HG03460 (cell line): ENCODE measurements at regions not wholly inside any gene's neighbourhood (a gene's known extent, or its start where the extent isn't known, plus 50 kb on each side); places are given as distances from the start of the nearest gene placed in this dataset.

Experiments
- ATAC-seq: cut with Tn5 transposase; IDR thresholded peaks from one replicate; pipeline ENCODE4 v1.9.1; 2021; ENCODE audit not compliant: unreplicated experiment

GRCh38 chr1:181423301-181423918, 59.9 kb upstream of the CACNA1E start:
- ATAC-seq, result no peak

DNA sequence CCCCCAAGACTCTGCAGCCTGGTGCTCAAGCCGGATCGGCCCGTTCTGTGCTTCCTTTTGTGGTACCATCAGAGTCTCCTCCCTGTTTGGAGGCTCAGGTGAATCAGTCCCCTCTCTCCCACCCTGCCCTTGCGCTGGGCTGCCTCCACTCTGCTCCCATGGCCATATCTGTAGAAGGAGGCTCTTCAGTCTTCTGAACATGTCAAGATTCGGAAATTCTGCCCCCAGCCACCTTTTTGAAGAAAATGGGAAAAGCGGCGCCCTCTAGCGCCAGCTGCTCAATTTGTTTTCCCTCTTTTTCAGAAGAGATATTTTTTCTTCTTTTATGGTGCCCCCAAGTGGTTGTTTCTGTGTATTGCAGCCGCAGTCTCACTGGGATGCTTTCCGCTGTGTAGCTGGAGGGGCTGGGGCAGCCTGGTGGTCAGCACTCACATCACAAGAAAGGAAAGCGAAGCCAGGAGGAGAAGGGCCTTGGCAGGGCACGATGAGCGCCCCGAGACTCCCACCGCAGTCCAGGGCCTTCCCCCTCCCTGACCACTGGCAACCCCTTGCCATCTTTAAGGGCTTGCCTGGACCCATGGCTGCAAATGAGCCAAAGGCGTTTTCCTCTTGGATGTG, 58.4 kb upstream of the CACNA1E start:
- ATAC-seq, result no peak

- no peak for ATAC-seq
These were observed 57.8 kb upstream of the CACNA1E start for GRCh38 chr1:181425566-181425965.

DNA sequence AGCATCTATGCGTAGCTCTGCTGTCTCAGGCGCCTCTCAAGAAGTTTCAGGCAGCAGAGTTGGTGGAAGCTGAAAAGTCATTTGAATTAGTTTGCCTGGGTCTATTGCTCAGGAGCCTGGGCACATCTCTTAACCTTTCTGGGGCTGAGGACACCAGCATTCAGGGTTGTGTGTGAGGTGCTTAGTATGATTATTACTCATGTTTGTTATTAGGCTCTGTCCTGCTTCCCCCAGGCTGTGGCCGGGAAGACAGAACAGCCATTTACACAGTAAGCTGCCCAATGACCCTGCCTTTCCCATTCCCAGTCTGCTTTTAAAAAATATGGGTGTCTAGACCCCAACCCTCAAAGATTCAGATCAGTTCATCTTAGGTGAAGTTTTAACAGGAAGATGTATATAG, 53.9 kb upstream of the CACNA1E start:
- ATAC-seq, result peak; percentile 27

- ATAC-seq, result peak; percentile 81
These were observed 53.1 kb upstream of the CACNA1E start for GRCh38 chr1:181430015-181430885.
